ENCODE measurements at regions not wholly inside any gene's neighbourhood (a gene's known extent, or its start where the extent isn't known, plus 50 kb on each side); places are given as distances from the start of the nearest gene placed in this dataset.
"Not testable (repeated sequence)": the region's sequence is repeated elsewhere in the genome, so short reads cannot be mapped to it uniquely, and the experiment has no call there.

GRCh38 chr22:19605508-19606331 lies 81.5 kb upstream of the CLDN5 start:
- Mint-ChIP-seq H3K36me3 (ENCODE audit: low read depth) (no peaks in the 10 kb centered on the region), H3K4me3 (no peak overlapping the region), H3K4me1 (peaks cover 35% of the 10 kb centered on the region), H3K27me3 (ENCODE audit: low read depth, poor library complexity) (peaks cover 33% of the 10 kb centered on the region), H3K9me3 (no peaks in the 10 kb centered on the region), H3K27ac (no peak overlapping the region)
- TF ChIP-seq, protein P1, sequence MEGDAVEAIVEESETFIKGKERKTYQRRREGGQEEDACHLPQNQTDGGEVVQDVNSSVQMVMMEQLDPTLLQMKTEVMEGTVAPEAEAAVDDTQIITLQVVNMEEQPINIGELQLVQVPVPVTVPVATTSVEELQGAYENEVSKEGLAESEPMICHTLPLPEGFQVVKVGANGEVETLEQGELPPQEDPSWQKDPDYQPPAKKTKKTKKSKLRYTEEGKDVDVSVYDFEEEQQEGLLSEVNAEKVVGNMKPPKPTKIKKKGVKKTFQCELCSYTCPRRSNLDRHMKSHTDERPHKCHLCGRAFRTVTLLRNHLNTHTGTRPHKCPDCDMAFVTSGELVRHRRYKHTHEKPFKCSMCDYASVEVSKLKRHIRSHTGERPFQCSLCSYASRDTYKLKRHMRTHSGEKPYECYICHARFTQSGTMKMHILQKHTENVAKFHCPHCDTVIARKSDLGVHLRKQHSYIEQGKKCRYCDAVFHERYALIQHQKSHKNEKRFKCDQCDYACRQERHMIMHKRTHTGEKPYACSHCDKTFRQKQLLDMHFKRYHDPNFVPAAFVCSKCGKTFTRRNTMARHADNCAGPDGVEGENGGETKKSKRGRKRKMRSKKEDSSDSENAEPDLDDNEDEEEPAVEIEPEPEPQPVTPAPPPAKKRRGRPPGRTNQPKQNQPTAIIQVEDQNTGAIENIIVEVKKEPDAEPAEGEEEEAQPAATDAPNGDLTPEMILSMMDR (IDR thresholded peaks at IDR 0.05): no peak
- no peak for DNase-seq

DNA sequence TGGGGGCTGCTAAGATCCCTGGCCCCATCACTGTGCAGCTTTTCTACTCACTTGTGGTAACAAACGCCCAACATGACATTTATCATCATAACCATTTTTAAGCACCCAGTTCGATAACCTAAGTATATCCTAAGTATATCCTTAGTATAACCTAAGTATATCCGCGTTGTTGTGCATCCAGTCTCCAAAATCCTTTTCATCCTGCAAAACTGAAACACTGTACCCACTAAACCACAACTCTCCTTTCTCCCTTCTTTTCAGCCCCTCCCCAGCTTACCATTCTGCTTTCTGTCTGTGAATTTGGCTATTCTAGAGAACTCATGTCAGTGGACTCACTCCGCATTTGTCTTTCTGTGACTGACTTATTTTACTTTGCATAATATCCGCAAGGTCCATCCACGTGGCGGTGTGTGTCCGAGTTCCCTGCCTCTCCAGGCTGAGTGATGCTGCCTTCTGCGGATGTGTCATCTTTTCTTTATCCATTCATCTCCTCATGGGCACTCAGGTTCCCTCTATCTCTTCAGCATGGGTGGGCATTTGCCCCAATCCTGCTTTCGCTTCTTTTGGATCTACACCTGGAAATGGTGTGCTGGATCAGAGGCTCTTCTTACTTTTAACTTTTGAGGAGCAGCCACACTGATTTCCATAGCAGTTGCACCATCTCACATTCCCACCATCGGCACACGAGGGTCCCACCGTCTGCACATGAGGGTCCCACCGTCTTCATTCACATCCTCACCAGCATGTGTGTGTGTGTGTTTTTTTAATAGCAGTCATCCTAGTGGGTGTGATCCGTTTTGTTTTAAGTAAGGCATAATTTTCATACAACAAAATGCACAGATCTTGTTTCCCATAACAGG lies 82.4 kb upstream of the CLDN5 start:
- no peak overlapping the region for H3K4me3 Mint-ChIP-seq
- DNase-seq: no peak
- H3K9me3 Mint-ChIP-seq: no peaks in the 10 kb centered on the region
- H3K27ac Mint-ChIP-seq: no peak overlapping the region
- H3K27me3 Mint-ChIP-seq (ENCODE audit: low read depth, poor library complexity): peaks cover 35% of the 10 kb centered on the region
- H3K4me1 Mint-ChIP-seq: peaks cover 35% of the 10 kb centered on the region
- TF ChIP-seq, protein P1 (IDR thresholded peaks at IDR 0.05): no peak
- no peaks in the 10 kb centered on the region for H3K36me3 Mint-ChIP-seq (ENCODE audit: low read depth)

DNA sequence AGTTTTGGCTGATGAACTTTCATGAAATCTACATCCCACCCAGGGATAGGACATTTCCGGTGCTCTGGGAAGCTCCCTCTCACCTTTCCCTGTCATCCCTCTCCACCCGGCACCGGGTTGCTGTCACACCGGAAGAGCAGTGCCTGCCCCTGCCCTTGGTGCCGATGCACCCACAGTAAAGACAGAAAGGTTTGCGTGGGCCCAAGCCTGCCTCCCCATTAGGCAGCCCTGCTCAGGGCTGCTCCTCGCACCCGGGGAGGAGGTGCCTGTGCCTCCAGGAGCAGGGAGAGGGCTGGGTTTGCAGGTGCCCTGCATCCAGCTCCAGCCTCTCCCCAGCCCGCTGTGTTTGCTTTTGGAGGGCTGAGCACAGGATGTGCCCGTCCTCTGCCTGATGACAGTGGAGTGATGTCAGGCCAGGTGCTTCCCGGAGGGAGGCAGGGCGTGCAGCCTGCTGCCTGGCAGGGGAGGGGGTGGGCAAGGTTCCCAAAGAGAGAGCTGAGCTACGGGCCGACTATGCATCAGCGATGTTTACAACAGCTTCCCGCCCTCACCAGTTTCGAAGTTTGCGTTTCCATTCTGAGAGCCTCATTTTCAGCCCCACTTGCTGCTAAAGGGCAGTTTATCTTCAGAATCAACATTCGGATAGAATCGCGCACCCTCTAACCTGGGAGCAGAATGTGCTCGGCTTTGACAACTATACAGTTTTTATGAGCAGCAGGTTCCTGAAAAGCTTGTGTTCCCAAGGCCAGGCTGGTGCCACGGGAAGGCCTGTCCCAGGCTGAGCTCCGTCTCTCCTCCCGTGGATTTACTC lies 83.2 kb upstream of the CLDN5 start:
- Mint-ChIP-seq H3K36me3 (ENCODE audit: low read depth) (no peaks in the 10 kb centered on the region), H3K4me3 (no peak overlapping the region), H3K27ac (no peak overlapping the region), H3K4me1 (peaks cover 35% of the 10 kb centered on the region), H3K27me3 (ENCODE audit: low read depth, poor library complexity) (peaks cover 34% of the 10 kb centered on the region), H3K9me3 (no peaks in the 10 kb centered on the region)
- TF ChIP-seq, protein P1 (IDR thresholded peaks at IDR 0.05): no peak
- DNase-seq: no peak

- Mint-ChIP-seq H3K4me3 (no peak overlapping the region), H3K9me3 (no peaks in the 10 kb centered on the region), H3K4me1 (peaks cover 35% of the 10 kb centered on the region), H3K27me3 (ENCODE audit: low read depth, poor library complexity) (peaks cover 37% of the 10 kb centered on the region), H3K27ac (no peak overlapping the region), H3K36me3 (ENCODE audit: low read depth) (no peaks in the 10 kb centered on the region)
- no peak for DNase-seq
- TF ChIP-seq, protein P1 (IDR thresholded peaks at IDR 0.05): no peak
These were observed 83.9 kb upstream of the CLDN5 start for GRCh38 chr22:19608003-19608690.

DNA sequence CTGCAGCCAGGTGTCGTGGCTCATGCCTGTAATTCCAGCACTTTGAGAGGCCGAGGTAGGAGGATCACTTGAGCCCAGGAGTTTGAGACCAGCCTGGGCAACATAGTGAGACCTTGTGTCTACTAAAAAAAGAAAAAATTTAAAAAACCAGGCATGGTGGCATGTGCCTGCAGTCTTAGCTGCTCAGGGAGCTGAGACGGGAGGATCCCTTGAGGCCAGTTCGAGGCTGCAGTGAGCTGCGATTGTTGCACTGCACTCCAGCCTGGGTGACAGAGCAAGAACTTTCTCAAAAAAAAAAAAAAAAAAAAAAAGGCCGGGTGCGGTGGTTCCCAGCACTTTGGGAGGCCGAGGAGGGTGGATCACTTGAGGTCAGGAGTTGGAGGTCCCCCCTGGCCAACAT lies 85.5 kb upstream of the CLDN5 start:
- DNase-seq; H3K36me3 Mint-ChIP-seq (ENCODE audit: low read depth); H3K27ac Mint-ChIP-seq; H3K9me3 Mint-ChIP-seq; H3K4me3 Mint-ChIP-seq: not testable (repeated sequence)
- Mint-ChIP-seq H3K27me3 (ENCODE audit: low read depth, poor library complexity) (peaks cover 43% of the 10 kb centered on the region), H3K4me1 (peaks cover 26% of the 10 kb centered on the region)

Data from nephron progenitor cell (in vitro differentiated cells).